HFF-Myc (cell line): ENCODE measurements at regions not wholly inside any gene's neighbourhood (a gene's known extent, or its start where the extent isn't known, plus 50 kb on each side); places are given as distances from the start of the nearest gene placed in this dataset.

ENCODE experiments used
- DNase-seq: peaks from one replicate; pipeline ENCODE4 v3.0.0-alpha.2; 2011; ENCODE audit warnings: low read depth; ENCODE audit errors: extremely low read depth
- H3K4me3 ChIP-seq: replicated peaks from 2 replicates; pipeline ENCODE4 v1.5.1; 2011; ENCODE audit warnings: low read depth, mild to moderate bottlenecking, control low read depth, low read length
- TF ChIP-seq, protein P1 (sequence below): IDR thresholded peaks from 2 replicates; pipeline ENCODE4 v1.5.1; 2012; ENCODE audit warnings: mild to moderate bottlenecking, low read depth, low read length, control low read depth; ENCODE audit errors: missing control alignments

DNA sequence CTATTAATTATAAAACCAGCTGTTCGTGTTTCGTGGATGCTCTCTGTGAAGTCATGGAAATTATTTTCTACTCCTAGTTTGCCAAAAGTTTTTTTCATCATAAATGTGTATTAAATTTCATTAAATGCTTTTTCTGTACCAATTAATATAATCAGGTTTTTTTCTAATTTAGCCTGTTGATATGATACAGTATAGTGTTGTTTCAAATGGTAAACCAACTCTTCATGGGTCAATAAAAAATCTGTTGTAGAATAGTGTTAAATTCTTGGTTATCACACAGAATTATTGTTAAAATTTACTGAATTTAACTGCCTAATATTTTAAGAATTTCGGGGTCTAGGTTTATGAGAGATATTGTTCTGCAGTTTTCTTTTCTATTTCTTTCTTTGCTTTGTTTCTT lies 505.9 kb upstream of the MANEA start:
- TF ChIP-seq, protein P1, sequence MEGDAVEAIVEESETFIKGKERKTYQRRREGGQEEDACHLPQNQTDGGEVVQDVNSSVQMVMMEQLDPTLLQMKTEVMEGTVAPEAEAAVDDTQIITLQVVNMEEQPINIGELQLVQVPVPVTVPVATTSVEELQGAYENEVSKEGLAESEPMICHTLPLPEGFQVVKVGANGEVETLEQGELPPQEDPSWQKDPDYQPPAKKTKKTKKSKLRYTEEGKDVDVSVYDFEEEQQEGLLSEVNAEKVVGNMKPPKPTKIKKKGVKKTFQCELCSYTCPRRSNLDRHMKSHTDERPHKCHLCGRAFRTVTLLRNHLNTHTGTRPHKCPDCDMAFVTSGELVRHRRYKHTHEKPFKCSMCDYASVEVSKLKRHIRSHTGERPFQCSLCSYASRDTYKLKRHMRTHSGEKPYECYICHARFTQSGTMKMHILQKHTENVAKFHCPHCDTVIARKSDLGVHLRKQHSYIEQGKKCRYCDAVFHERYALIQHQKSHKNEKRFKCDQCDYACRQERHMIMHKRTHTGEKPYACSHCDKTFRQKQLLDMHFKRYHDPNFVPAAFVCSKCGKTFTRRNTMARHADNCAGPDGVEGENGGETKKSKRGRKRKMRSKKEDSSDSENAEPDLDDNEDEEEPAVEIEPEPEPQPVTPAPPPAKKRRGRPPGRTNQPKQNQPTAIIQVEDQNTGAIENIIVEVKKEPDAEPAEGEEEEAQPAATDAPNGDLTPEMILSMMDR: no peak
- H3K4me3 ChIP-seq: no peak overlapping the region
- no peak for DNase-seq

DNA sequence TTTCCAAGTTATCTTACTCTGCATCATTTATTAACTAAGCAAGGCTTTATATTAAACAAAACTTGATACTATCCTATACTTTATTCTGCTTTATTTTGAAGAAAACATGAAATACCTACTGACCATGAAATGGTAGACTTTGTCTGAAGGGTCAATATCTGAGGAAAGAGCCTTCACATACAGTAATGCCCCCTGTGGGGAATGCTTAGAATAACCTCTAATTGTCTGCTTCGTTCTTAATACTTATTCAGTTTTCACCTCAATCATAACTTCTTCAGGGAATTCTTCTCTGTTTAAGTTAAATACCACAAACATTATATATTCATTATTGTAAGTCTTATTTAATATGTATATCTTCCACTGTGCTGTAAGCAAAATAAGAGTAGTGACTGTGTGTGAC lies 498.9 kb upstream of the MANEA start:
- TF ChIP-seq, protein P1: no peak
- H3K4me3 ChIP-seq: no peak overlapping the region
- DNase-seq: no peak

DNA sequence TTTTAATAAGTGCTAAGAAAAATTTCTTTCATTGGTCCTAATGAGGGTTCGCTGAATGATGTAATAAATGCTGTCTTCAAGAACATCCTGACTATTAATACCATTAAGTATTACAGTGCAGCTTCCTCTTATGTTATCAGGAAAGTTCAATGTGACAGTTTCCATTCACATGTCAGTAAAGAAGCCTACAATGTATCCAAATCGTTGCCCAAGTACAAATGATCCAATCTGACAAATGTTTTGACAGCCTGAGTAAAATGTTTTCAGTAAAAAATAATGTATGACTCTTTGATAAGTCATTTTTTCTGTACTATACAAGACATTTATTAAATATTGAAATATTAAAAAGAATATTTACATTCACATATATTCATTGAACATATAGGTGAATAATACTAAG lies 496.1 kb upstream of the MANEA start:
- no peak overlapping the region for H3K4me3 ChIP-seq
- DNase-seq: no peak
- TF ChIP-seq, protein P1: no peak

DNA sequence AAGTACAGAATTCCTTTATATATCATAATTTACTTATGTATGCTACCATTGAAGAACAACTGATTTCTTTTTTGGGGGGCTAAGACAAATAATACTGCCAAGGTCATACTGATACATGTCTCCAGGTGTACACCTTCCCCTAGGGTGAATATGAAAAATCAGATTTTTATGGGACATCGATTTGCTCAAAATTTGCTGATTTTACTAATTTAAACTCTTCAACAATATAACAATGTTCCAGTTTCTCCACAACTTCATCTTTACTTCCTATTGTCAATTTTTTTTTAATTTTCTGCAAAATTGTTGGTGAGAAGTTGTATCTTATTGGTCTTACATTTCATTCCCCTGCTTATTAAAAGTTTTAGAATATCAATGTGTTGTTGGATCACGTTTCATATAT lies 495.4 kb upstream of the MANEA start:
- no peak for DNase-seq
- TF ChIP-seq, protein P1: no peak
- no peak overlapping the region for H3K4me3 ChIP-seq

DNA sequence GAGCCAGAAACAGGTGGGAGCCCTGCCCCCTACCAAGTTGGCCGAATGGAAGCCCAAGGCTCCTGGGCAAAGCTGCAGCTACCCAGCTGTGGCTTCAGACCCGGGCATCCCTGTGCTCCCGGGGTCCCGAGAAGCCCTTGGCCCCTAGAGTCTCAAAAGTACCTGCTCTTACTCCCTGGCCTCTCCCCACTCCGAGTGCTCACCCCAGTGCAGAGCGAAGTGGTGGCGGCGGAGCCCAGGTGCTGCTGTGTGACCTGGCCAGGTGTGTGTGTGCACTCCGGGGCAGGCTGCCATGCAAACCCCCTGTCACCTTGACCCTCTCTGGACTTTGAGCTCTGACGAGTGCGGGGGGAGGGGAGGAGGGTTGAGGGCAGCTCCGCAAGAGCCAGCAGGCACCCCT lies 493.8 kb upstream of the MANEA start:
- no peak overlapping the region for H3K4me3 ChIP-seq
- TF ChIP-seq, protein P1: no peak
- DNase-seq: no peak

DNA sequence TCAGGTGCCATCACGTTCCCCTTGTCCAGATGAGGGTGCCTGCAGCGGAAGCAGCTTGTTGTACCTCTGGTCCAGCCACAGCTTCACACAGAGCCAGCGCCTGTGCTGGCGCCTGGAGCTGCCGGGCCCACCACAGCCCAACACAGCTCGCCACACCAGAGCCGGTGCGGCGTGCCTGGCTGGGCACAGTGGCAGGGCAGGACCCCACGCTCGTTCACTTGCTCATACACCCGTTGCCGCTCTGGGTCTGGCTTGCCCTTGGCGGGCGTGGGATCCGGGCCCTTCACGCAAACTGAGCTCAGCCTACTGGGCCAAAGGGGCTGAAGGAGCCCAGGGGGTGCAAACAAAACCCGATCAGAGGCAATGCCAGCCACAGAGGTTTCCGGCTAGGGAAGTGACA lies 492.5 kb upstream of the MANEA start:
- no peak overlapping the region for H3K4me3 ChIP-seq

DNA sequence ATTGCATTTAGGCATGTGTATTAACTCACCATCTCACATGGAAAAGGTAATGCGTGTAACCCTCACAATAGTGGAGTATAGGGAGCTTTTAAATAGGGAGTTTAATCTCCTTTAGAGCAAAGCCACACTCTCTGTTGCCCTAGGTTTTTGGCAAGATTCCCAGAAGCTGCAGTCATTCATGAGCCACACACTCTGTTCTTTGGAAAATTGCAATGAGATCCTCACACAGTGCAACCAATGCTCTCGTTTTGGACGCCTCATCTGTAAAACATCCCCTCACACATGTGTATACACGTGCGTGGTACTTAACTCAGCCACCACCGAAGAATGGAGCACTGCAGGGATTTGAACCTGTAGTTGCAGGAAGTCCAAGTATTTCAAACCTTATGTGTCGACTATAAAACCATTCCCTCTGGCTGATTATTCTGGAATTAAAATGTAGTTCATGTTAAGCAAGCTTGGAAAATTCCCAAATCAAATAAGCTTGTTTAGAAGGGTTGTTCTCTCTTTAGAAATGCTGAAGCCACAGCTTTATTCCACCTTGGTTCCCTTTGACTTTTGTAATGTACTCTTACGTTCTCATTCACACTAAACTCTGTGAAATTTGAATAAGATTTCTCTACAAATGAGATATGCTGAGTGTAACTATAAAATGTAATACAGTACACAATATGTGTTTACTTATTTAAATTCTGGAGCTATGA lies 489.8 kb upstream of the MANEA start:
- H3K4me3 ChIP-seq: no peak overlapping the region
- no peak for DNase-seq
- TF ChIP-seq, protein P1: no peak

More for the DNA sequence above, 492.5 kb upstream of the MANEA start:
- DNase-seq: no peak
- TF ChIP-seq, protein P1: no peak
